Motor neuron (in vitro differentiated cells): ENCODE measurements at regions not wholly inside any gene's neighbourhood (a gene's known extent, or its start where the extent isn't known, plus 50 kb on each side); places are given as distances from the start of the nearest gene placed in this dataset.

Experiments used
- ATAC-seq, 8 experiments: fragments of 200-7000 bp; cut with Tn5 transposase; replicated peaks in 6 of 8; 2 replicates each; pipeline ENCODE4 v1.8.0; 2021; ENCODE audit warnings: mild to moderate bottlenecking in 8 of 8, moderate library complexity in 8 of 8
- H3K27ac ChIP-seq, 2 donors: fragments of 250-450 bp; sonication (Bioruptor Pico); 2 replicates each; pipeline ENCODE4 v1.9.0; 2021; ENCODE audit warnings: antibody characterized with exemption in 2 of 2, mild to moderate bottlenecking in 2 of 2, moderate library complexity in 1 of 2
- H3K4me1 ChIP-seq, 2 donors: fragments of 250-450 bp; sonication (Bioruptor Pico); replicated peaks in 1 of 2; 2 replicates each; pipeline ENCODE4 v1.6.1; 2021; ENCODE audit warnings: antibody characterized with exemption in 2 of 2, mild to moderate bottlenecking in 2 of 2, moderate library complexity in 1 of 2
- H3K4me3 ChIP-seq, 5 donors: fragments of 250-450 bp; sonication (Bioruptor Pico); 2 replicates each; pipeline ENCODE4 v1.9.0; 2021; ENCODE audit warnings: antibody characterized with exemption in 5 of 5, mild to moderate bottlenecking in 5 of 5, moderate library complexity in 4 of 5
- WGBS, 10 experiments: fragments of 450-650 bp; shearing (Covaris generic); methylation state at CpG; one replicate each; pipeline ENCODE4 v1.0.0; 2022; 5-methylcytosine and 5-hydroxymethylcytosine counted together
- in situ Hi-C, 9 experiments: fragments of 400-800 bp; cut with MboI; loops; one replicate each; pipeline ENCODE4 v1.15.0; 2021; ENCODE audit warnings: low sequenced_read_pairs in 9 of 9, low pct_unique_long_range_greater_than_20kb in 2 of 9; ENCODE audit not compliant: unreplicated experiment in 9 of 9

GRCh38 chr2:155115846-155116245, 417.4 kb downstream of the KCNJ3 start:
- 8 to 100% (median 55%) methylated on average over 1 of the region's 1 CpG; no CpG with 5 or more reads in 2 of the 10 experiments for WGBS, 10 experiments
- ATAC-seq, result no peak
- Histone ChIP-seq H3K4me1 (no peaks in the 10 kb centered on the region), H3K4me3 (no peak overlapping the region), H3K27ac (no peak overlapping the region)
- in situ Hi-C loops, result no loop called here

GRCh38 chr2:155111070-155111469, 412.6 kb downstream of the KCNJ3 start:
- Histone ChIP-seq H3K27ac (no peak overlapping the region), H3K4me1 (no peaks in the 10 kb centered on the region), H3K4me3 (no peak overlapping the region)
- in situ Hi-C loops, result no loop called here
- no peak for ATAC-seq
- WGBS, 10 experiments, result 9 to 100% (median 73%) methylated on average over 1 of the region's 1 CpG; no CpG with 5 or more reads in 1 of the 10 experiments

GRCh38 chr2:155109527-155109926, 411.0 kb downstream of the KCNJ3 start:
- in situ Hi-C loops, result no loop called here
- Histone ChIP-seq H3K4me1 (no peaks in the 10 kb centered on the region), H3K4me3 (no peak overlapping the region), H3K27ac (no peak overlapping the region)
- 11 to 100% (median 58%) methylated on average over 1 of the region's 1 CpG; no CpG with 5 or more reads in 2 of the 10 experiments for WGBS, 10 experiments
- peak in 1 of 8 experiments; percentile 40 for ATAC-seq

DNA sequence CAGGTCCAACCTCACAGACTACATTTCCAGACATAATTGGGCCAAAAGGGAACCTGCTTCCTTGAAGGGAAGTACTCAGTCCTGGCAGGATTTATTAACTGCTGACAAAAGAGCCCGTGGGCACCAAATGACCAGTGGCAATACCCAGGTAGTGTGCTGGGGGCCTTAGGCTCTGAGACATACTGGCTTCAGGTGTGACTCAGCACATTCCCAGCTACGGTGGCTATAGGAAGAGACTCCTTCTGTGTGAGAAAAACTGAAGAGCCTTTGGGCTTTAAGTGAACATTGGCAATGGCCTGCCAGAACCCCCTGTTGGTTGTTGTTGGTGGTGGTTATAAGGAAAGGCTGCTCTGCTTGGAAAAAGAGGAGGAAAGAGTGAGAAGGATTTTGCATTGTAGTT, 401.8 kb downstream of the KCNJ3 start:
- H3K4me3 ChIP-seq, result no peak overlapping the region
- ATAC-seq, result no peak
- H3K4me1 ChIP-seq, result no peaks in the 10 kb centered on the region
- in situ Hi-C loops, result no loop called here
- 0 to 100% (median 40%) methylated on average over 1 to 2 of the region's 2 CpGs; no CpG with 5 or more reads in 3 of the 10 experiments for WGBS, 10 experiments
- H3K27ac ChIP-seq, result no peak overlapping the region

DNA sequence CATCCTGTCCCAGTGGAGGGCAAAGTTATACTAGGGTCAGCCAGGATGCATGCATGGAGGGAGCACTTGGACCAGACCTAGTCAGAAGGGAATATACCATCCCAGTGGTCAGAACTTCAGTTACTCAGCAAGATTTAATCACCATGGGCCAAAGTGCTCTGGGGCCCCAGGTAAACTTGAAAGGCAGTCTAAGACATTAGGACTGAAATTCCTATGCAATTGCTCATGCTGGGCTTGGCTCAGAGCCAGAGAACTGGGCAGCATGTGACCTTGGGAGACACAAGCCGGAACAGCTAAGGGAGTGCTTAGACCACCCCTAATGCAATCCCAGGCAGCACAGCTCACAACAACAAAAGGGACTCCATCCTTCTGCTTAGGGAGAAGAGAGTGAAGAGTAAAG, 401.3 kb downstream of the KCNJ3 start:
- ATAC-seq, result peak in 3 of 8 experiments; percentile 41 to 60 (median 53)
- Histone ChIP-seq H3K4me3 (no peak overlapping the region), H3K4me1 (no peaks in the 10 kb centered on the region), H3K27ac (no peak overlapping the region)
- WGBS, 10 experiments, result 20 to 80% (median 50%) methylated on average over 1 of the region's 1 CpG; no CpG with 5 or more reads in 6 of the 10 experiments
- in situ Hi-C loops, result no loop called here

- in situ Hi-C loops, result no loop called here
- no peaks in the 10 kb centered on the region for H3K4me1 ChIP-seq
- H3K27ac ChIP-seq, result no peak overlapping the region
- ATAC-seq, result no peak
- H3K4me3 ChIP-seq, result no peak overlapping the region
- WGBS, 10 experiments, result 20 to 100% (median 96%) methylated on average over 1 of the region's 1 CpG
Observed at GRCh38 chr2:155095613-155096012, 397.1 kb downstream of the KCNJ3 start.

- 10 to 67% (median 30%) methylated on average over 2 of the region's 2 CpGs; no CpG with 5 or more reads in 3 of the 10 experiments for WGBS, 10 experiments
- ATAC-seq, result peak in 3 of 8 experiments; percentile 39 to 55 (median 43)
- Histone ChIP-seq H3K27ac (no peak overlapping the region), H3K4me1 (peaks cover 3 to 9% of the 10 kb centered on the region in 2 donors), H3K4me3 (no peak overlapping the region)
- in situ Hi-C loops, result no loop called here
Observed at GRCh38 chr2:155080373-155080772, 381.9 kb downstream of the KCNJ3 start.

DNA sequence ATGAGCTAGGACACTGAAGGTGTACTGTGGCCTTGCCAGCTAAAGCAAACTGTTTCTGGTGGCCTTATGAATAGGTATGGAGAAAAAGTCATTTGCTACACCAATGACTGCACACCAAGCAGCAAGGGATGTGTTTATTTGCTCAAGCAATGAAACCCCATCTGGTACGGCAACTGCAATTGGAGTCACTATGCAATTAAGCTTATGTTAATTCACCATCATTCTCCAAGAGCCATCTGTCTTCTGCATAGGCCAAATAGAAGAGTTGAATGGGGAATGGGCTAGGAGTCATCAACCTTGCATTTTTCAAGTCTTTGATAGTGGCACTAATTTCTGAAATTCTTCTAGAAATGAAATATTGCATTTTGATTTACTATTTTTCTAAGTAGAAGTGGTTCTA, 372.0 kb downstream of the KCNJ3 start:
- H3K4me1 ChIP-seq, result peaks cover 0 to 2% of the 10 kb centered on the region in 2 donors
- no peak overlapping the region for H3K27ac ChIP-seq
- in situ Hi-C loops, result no loop called here
- no peak overlapping the region for H3K4me3 ChIP-seq
- WGBS, 10 experiments, result 20 to 86% (median 31%) methylated on average over 1 of the region's 1 CpG; no CpG with 5 or more reads in 4 of the 10 experiments
- peak in 5 of 8 experiments; percentile 77 to 98 (median 89) for ATAC-seq

- in situ Hi-C loops, result no loop called here
- Histone ChIP-seq H3K4me1 (no peaks in the 10 kb centered on the region), H3K27ac (no peak overlapping the region), H3K4me3 (no peak overlapping the region)
- peak in 2 of 8 experiments; percentile 61 to 86 for ATAC-seq
- 20 to 100% (median 80%) methylated on average over 1 of the region's 1 CpG; no CpG with 5 or more reads in 3 of the 10 experiments for WGBS, 10 experiments
Observed at GRCh38 chr2:155062922-155063258, 364.4 kb downstream of the KCNJ3 start.

GRCh38 chr2:155062250-155062921, 363.9 kb downstream of the KCNJ3 start:
- Histone ChIP-seq H3K4me3 (no peak overlapping the region), H3K27ac (no peak overlapping the region), H3K4me1 (no peaks in the 10 kb centered on the region)
- WGBS, 10 experiments, result 0 to 100% (median 43%) methylated on average over 1 to 2 of the region's 2 CpGs; no CpG with 5 or more reads in 5 of the 10 experiments
- no peak for ATAC-seq
- in situ Hi-C loops, result no loop called here

DNA sequence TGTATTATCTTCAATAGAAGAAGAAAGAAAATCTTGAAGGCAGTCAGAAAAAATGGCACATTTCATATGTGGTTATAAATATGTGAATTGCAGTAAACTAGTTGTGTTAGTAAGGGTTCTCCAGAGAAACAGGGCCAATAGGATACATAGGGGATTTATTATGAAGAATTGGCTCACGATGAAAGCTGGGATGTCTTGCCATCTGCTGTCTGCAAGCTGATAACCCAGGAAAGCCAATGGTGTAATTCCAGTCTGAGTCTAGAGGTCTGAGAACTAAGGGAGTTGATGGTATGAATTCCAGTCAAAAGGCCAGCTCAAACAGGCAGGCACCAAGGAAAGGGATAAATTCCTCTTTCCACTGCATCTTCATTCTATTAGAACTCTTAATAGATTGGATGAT, 362.4 kb downstream of the KCNJ3 start:
- 0 to 100% (median 80%) methylated on average over 1 of the region's 1 CpG; no CpG with 5 or more reads in 5 of the 10 experiments for WGBS, 10 experiments
- no peaks in the 10 kb centered on the region for H3K4me1 ChIP-seq
- no peak overlapping the region for H3K4me3 ChIP-seq
- no peak overlapping the region for H3K27ac ChIP-seq
- no peak for ATAC-seq
- in situ Hi-C loops, result no loop called here

- Histone ChIP-seq H3K4me1 (no peaks in the 10 kb centered on the region), H3K4me3 (no peak overlapping the region), H3K27ac (no peak overlapping the region)
- no peak for ATAC-seq
- 17 to 100% (median 80%) methylated on average over 1 to 5 of the region's 5 CpGs; no CpG with 5 or more reads in 3 of the 10 experiments for WGBS, 10 experiments
- in situ Hi-C loops, result no loop called here
Observed at GRCh38 chr2:155054712-155055111, 356.2 kb downstream of the KCNJ3 start.

GRCh38 chr2:155043097-155043496, 344.6 kb downstream of the KCNJ3 start:
- WGBS, 10 experiments, result 17 to 99% (median 78%) methylated on average over 3 to 4 of the region's 4 CpGs; no CpG with 5 or more reads in 1 of the 10 experiments
- H3K27ac ChIP-seq, result no peak overlapping the region
- no peak overlapping the region for H3K4me3 ChIP-seq
- no peaks in the 10 kb centered on the region for H3K4me1 ChIP-seq
- no peak for ATAC-seq
- in situ Hi-C loops, result no loop called here

GRCh38 chr2:155035308-155035707, 336.8 kb downstream of the KCNJ3 start:
- no peak overlapping the region for H3K4me3 ChIP-seq
- in situ Hi-C loops, result no loop called here
- peak in 3 of 8 experiments; percentile 84 to 85 (median 85) for ATAC-seq
- H3K27ac ChIP-seq, result no peak overlapping the region
- H3K4me1 ChIP-seq, result no peaks in the 10 kb centered on the region
